Parathyroid adenoma (tissue), 2 donors: ENCODE measurements at regions not wholly inside any gene's neighbourhood (a gene's known extent, or its start where the extent isn't known, plus 50 kb on each side); places are given as distances from the start of the nearest gene placed in this dataset.
"Not testable (repeated sequence)": the region's sequence is repeated elsewhere in the genome, so short reads cannot be mapped to it uniquely, and the experiment has no call there.

Experiments used
- H2AFZ ChIP-seq: fragments of 300-600 bp; sonication (generic); one replicate; pipeline ENCODE4 v1.7.0; 2017; ENCODE audit warnings: antibody characterized with exemption, mild to moderate bottlenecking
- H3K27ac ChIP-seq: fragments of 300-600 bp; sonication (generic); one replicate; pipeline ENCODE4 v1.7.0; 2017
- H3K27me3 ChIP-seq: fragments of 300-600 bp; sonication (generic); one replicate; pipeline ENCODE4 v1.7.0; 2017; ENCODE audit warnings: low read length; ENCODE audit not compliant: control insufficient read depth, insufficient read depth
- H3K36me3 ChIP-seq: fragments of 300-600 bp; sonication (generic); one replicate; pipeline ENCODE4 v1.7.0; 2017; ENCODE audit warnings: low read length; ENCODE audit not compliant: control insufficient read depth, insufficient read depth
- H3K4me1 ChIP-seq: fragments of 300-600 bp; sonication (generic); one replicate; pipeline ENCODE4 v1.7.0; 2017; ENCODE audit warnings: control low read depth
- H3K4me2 ChIP-seq: fragments of 300-600 bp; sonication (generic); one replicate; pipeline ENCODE4 v1.7.0; 2017; ENCODE audit warnings: low read length
- H3K4me3 ChIP-seq: fragments of 300-600 bp; sonication (generic); one replicate; pipeline ENCODE4 v1.7.0; 2017; ENCODE audit warnings: low read depth, low read length
- H3K79me2 ChIP-seq: fragments of 300-600 bp; sonication (generic); one replicate; pipeline ENCODE4 v1.7.0; 2017; ENCODE audit warnings: control low read depth
- H3K9ac ChIP-seq: fragments of 300-600 bp; sonication (generic); one replicate; pipeline ENCODE4 v1.7.0; 2017; ENCODE audit warnings: mild to moderate bottlenecking
- H3K9me3 ChIP-seq: fragments of 300-600 bp; sonication (generic); one replicate; pipeline ENCODE4 v1.7.0; 2017; ENCODE audit warnings: low read length; ENCODE audit not compliant: control insufficient read depth
- CTCF ChIP-seq: fragments of 300-600 bp; sonication (generic); IDR thresholded peaks from one replicate; pipeline ENCODE4 v1.7.0; 2017; ENCODE audit warnings: antibody characterized with exemption, mild to moderate bottlenecking
- donor health status: primary hyperparathyroidism.

- Histone ChIP-seq H3K4me2 (no peak overlapping the region), H3K4me3 (no peak overlapping the region), H3K27ac (no peak overlapping the region), H3K4me1 (no peaks in the 10 kb centered on the region), H2AFZ (no peak overlapping the region), H3K79me2 (no peaks in the 10 kb centered on the region), H3K27me3 (no peaks in the 10 kb centered on the region), H3K9me3 (no peaks in the 10 kb centered on the region), H3K9ac (no peak overlapping the region), H3K36me3 (no peaks in the 10 kb centered on the region)
- no peak for TF ChIP-seq CTCF
These were observed 384.9 kb upstream of the NECTIN3 start for GRCh38 chr3:110686701-110687100.

- no peak for TF ChIP-seq CTCF
These were observed 384.5 kb upstream of the NECTIN3 start for GRCh38 chr3:110687138-110687537.

DNA sequence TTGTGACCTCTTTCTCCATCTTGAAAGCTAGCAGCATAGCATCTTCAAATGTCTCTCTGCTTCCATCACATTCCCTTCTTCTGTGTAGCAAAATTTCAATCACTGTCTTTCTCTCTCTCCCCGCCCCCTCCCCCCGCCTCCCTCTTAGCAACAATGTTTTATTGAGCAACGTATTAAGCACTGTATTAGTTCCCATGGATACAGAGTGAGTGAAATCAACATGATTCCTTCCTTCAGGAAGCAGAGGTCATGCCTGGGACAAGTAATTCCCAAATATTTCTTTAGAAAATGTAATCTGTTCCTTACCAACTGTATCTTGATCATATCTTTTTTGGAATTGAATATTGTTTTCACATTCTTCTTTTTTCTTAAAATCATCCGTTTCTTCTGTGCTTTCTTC is 373.7 kb upstream of the NECTIN3 start:
- Histone ChIP-seq H3K27me3 (no peaks in the 10 kb centered on the region), H3K36me3 (no peaks in the 10 kb centered on the region), H3K9me3 (peaks cover 4% of the 10 kb centered on the region), H3K4me2 (no peak overlapping the region), H3K4me3 (no peak overlapping the region), H3K4me1 (no peaks in the 10 kb centered on the region), H2AFZ (no peak overlapping the region), H3K9ac (no peak overlapping the region), H3K27ac (no peak overlapping the region), H3K79me2 (no peaks in the 10 kb centered on the region)
- TF ChIP-seq CTCF, result no peak

More at GRCh38 chr3:110687138-110687537, 384.5 kb upstream of the NECTIN3 start:
- no peaks in the 10 kb centered on the region for H3K9me3 ChIP-seq
- no peak overlapping the region for H2AFZ ChIP-seq
- H3K79me2 ChIP-seq, result no peaks in the 10 kb centered on the region
- no peaks in the 10 kb centered on the region for H3K4me1 ChIP-seq
- no peak overlapping the region for H3K9ac ChIP-seq
- no peak overlapping the region for H3K4me2 ChIP-seq
- no peak overlapping the region for H3K4me3 ChIP-seq
- H3K36me3 ChIP-seq, result no peaks in the 10 kb centered on the region
- H3K27me3 ChIP-seq, result no peaks in the 10 kb centered on the region
- no peak overlapping the region for H3K27ac ChIP-seq

GRCh38 chr3:110704332-110704731 is 367.3 kb upstream of the NECTIN3 start:
- H3K4me1 ChIP-seq, H3K4me2 ChIP-seq, H3K36me3 ChIP-seq, H3K27me3 ChIP-seq, H3K9me3 ChIP-seq, H3K9ac ChIP-seq, H3K4me3 ChIP-seq, H3K27ac ChIP-seq, H2AFZ ChIP-seq, H3K79me2 ChIP-seq: not testable (repeated sequence)

DNA sequence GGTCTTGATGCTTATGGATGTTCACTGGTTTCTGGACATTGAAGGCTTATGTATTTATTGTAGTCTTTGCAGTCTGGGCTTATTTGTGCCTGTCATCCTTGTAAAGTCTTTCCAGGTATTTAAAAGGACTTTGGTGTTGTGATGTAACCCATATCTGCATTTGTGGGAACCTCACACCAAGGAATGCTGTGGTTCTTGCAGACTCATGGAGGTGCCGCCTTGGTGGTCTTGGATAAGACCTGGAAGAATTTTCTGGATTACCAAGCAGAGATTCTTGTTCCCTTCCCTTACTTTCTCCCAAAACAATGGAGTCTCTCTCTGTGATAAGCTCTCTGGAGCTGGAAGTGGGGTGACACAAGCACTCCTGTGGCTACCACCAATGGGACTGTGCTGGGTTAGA is 363.5 kb upstream of the NECTIN3 start:
- Histone ChIP-seq H3K79me2 (no peaks in the 10 kb centered on the region), H3K27me3 (no peaks in the 10 kb centered on the region), H3K4me2 (no peak overlapping the region), H3K4me3 (no peak overlapping the region), H3K27ac (no peak overlapping the region), H3K9ac (no peak overlapping the region), H2AFZ (no peak overlapping the region), H3K9me3 (no peaks in the 10 kb centered on the region), H3K36me3 (no peaks in the 10 kb centered on the region), H3K4me1 (no peaks in the 10 kb centered on the region)
- no peak for TF ChIP-seq CTCF
